H9 (cell line): ENCODE measurements at regions not wholly inside any gene's neighbourhood (a gene's known extent, or its start where the extent isn't known, plus 50 kb on each side); places are given as distances from the start of the nearest gene placed in this dataset.

Experiments used
- DNase-seq: peaks from one replicate; pipeline ENCODE4 v3.0.0-alpha.2; 2017
- H2AFZ ChIP-seq: one replicate; pipeline ENCODE4 v1.6.1; 2013; ENCODE audit warnings: mild to moderate bottlenecking, low read length, control low read depth, moderate library complexity
- H2AK5ac ChIP-seq: 2 replicates; pipeline ENCODE4 v1.6.1; 2013; ENCODE audit warnings: low read length, control low read depth, mixed read lengths; ENCODE audit not compliant: insufficient read length
- H2BK120ac ChIP-seq: one replicate; pipeline ENCODE4 v1.6.1; 2013; ENCODE audit warnings: low read depth, mild to moderate bottlenecking, low read length, control low read depth, inconsistent platforms; ENCODE audit not compliant: poor library complexity, severe bottlenecking
- H2BK12ac ChIP-seq: 2 replicates; pipeline ENCODE4 v1.6.1; 2013; ENCODE audit warnings: low read length, control low read depth, mixed read lengths, low read depth; ENCODE audit not compliant: insufficient read length
- H2BK15ac ChIP-seq: 2 replicates; pipeline ENCODE4 v1.6.1; 2013; ENCODE audit warnings: low read depth, low read length, control low read depth
- H2BK20ac ChIP-seq: one replicate; pipeline ENCODE4 v1.6.1; 2013; ENCODE audit warnings: low read depth, mild to moderate bottlenecking, low read length, control low read depth, inconsistent platforms; ENCODE audit not compliant: poor library complexity, severe bottlenecking
- H2BK5ac ChIP-seq: 2 replicates; pipeline ENCODE4 v1.6.1; 2013; ENCODE audit warnings: low read length, control low read depth, mixed read lengths; ENCODE audit not compliant: insufficient read length
- H3K14ac ChIP-seq: 2 replicates; pipeline ENCODE4 v1.6.1; 2013; ENCODE audit warnings: low read length, control low read depth; ENCODE audit not compliant: insufficient read depth
- H3K18ac ChIP-seq: 2 replicates; pipeline ENCODE4 v1.6.1; 2013; ENCODE audit warnings: low read depth, mild to moderate bottlenecking, mixed read lengths, low read length, control low read depth; ENCODE audit not compliant: insufficient read length
- H3K23ac ChIP-seq: 2 replicates; pipeline ENCODE4 v1.6.1; 2013; ENCODE audit warnings: low read length, control low read depth, mixed read lengths, low read depth; ENCODE audit not compliant: insufficient read length
- H3K23me2 ChIP-seq: 2 replicates; pipeline ENCODE4 v1.6.1; 2013; ENCODE audit warnings: low read depth, mild to moderate bottlenecking, mixed read lengths, low read length, control low read depth; ENCODE audit not compliant: insufficient read length, poor library complexity, severe bottlenecking
- H3K27ac ChIP-seq: 2 replicates; pipeline ENCODE4 v1.5.1; 2013; ENCODE audit warnings: low read length, control low read depth, mixed read lengths, low read depth; ENCODE audit not compliant: insufficient read length
- H3K27me3 ChIP-seq: 2 replicates; pipeline ENCODE4 v1.6.1; 2013; ENCODE audit warnings: low read length, control low read depth, inconsistent platforms; ENCODE audit not compliant: insufficient read depth
- H3K4ac ChIP-seq: 2 replicates; pipeline ENCODE4 v1.6.1; 2013; ENCODE audit warnings: low read depth, mild to moderate bottlenecking, control low read depth, inconsistent platforms, low read length, moderate library complexity
- H3K4me1 ChIP-seq: 2 replicates; pipeline ENCODE4 v1.6.1; 2013; ENCODE audit warnings: low read length, control low read depth, inconsistent platforms; ENCODE audit not compliant: insufficient read depth
- H3K4me2 ChIP-seq: 2 replicates; pipeline ENCODE4 v1.6.1; 2013; ENCODE audit warnings: low read length, control low read depth, mixed read lengths; ENCODE audit not compliant: insufficient read length, insufficient read depth
- H3K56ac ChIP-seq: 2 replicates; pipeline ENCODE4 v1.6.1; 2013; ENCODE audit warnings: low read depth, mild to moderate bottlenecking, mixed read lengths, low read length, control low read depth; ENCODE audit not compliant: insufficient read length
- H3K79me1 ChIP-seq: 2 replicates; pipeline ENCODE4 v1.6.1; 2013; ENCODE audit warnings: low read depth, mild to moderate bottlenecking, moderate library complexity, low read length, control low read depth, inconsistent platforms; ENCODE audit not compliant: insufficient read depth, poor library complexity, severe bottlenecking
- H3K79me2 ChIP-seq: 2 replicates; pipeline ENCODE4 v1.6.1; 2013; ENCODE audit warnings: low read length, control low read depth, inconsistent platforms; ENCODE audit not compliant: insufficient read depth
- H3K9ac ChIP-seq: 2 replicates; pipeline ENCODE4 v1.6.1; 2013; ENCODE audit warnings: low read length, control low read depth, mixed read lengths; ENCODE audit not compliant: insufficient read length; ENCODE audit errors: extremely low read depth
- H3K9me3 ChIP-seq: one replicate; pipeline ENCODE4 v1.6.1; 2013; ENCODE audit warnings: low read depth, low read length, inconsistent platforms; ENCODE audit not compliant: control insufficient read depth
- H3T11ph ChIP-seq: one replicate; pipeline ENCODE4 v1.6.1; 2013; ENCODE audit warnings: mild to moderate bottlenecking, low read length, control low read depth, inconsistent platforms
- H4K20me1 ChIP-seq: one replicate; pipeline ENCODE4 v1.6.1; 2013; ENCODE audit not compliant: control insufficient read depth, insufficient read length, insufficient read depth
- H4K5ac ChIP-seq: 2 replicates; pipeline ENCODE4 v1.6.1; 2013; ENCODE audit warnings: low read depth, mild to moderate bottlenecking, mixed read lengths, low read length, control low read depth; ENCODE audit not compliant: insufficient read length
- H4K8ac ChIP-seq: replicated peaks from 2 replicates; pipeline ENCODE4 v1.6.1; 2013; ENCODE audit warnings: low read length, control low read depth, mixed read lengths, low read depth; ENCODE audit not compliant: insufficient read length
- H4K91ac ChIP-seq: 2 replicates; pipeline ENCODE4 v1.6.1; 2013; ENCODE audit warnings: low read depth, mild to moderate bottlenecking, moderate library complexity, mixed read lengths, low read length, control low read depth; ENCODE audit not compliant: insufficient read length
- H3K27ac Mint-ChIP-seq, 3 experiments: 2 replicates in 2 of 3; 3 replicates in 1 of 3; pipeline ENCODE4 v1.8.0; 2020 to 2021; ENCODE audit warnings: mixed read lengths in 3 of 3, mild to moderate bottlenecking in 1 of 3, moderate library complexity in 1 of 3
- H3K27me3 Mint-ChIP-seq: 2 replicates; pipeline ENCODE4 v1.8.0; 2021; ENCODE audit warnings: low read depth, mild to moderate bottlenecking, moderate library complexity, mixed read lengths
- H3K36me3 Mint-ChIP-seq, 3 experiments: 2 replicates in 2 of 3; 3 replicates in 1 of 3; pipeline ENCODE4 v1.8.0; 2020 to 2021; ENCODE audit warnings: low read depth in 3 of 3, mixed read lengths in 3 of 3; ENCODE audit not compliant: insufficient read depth in 1 of 3
- H3K4me1 Mint-ChIP-seq, 2 experiments: 2 replicates each; pipeline ENCODE4 v1.8.0; 2020; ENCODE audit warnings: mixed read lengths in 2 of 2
- H3K4me3 Mint-ChIP-seq, 2 experiments: 2 replicates in 1 of 2; 3 replicates in 1 of 2; pipeline ENCODE4 v1.8.0; 2020 to 2021; ENCODE audit warnings: mild to moderate bottlenecking in 2 of 2, mixed read lengths in 2 of 2, moderate library complexity in 1 of 2
- H3K9me3 Mint-ChIP-seq, 2 experiments: 2 replicates in 1 of 2; 3 replicates in 1 of 2; pipeline ENCODE4 v1.8.0; 2020; ENCODE audit warnings: mild to moderate bottlenecking in 2 of 2, mixed read lengths in 2 of 2, moderate library complexity in 1 of 2
- CTCF ChIP-seq: fragments of 200-600 bp; sonication (generic); conservative IDR thresholded peaks from 3 replicates; pipeline ENCODE4 v1.8.0; 2021; ENCODE audit warnings: antibody characterized with exemption, mild to moderate bottlenecking
- WGBS: extraction: QIAGEN DNeasy Blood & Tissue Kit; methylation state at CpG from one replicate; pipeline ENCODE4 v1.1.7; 2013; ENCODE audit warnings: missing lambda C conversion rate, low lambda C conversion rate, mixed read lengths; ENCODE audit not compliant: insufficient read length; ENCODE audit errors: extremely low coverage; 5-methylcytosine and 5-hydroxymethylcytosine counted together

DNA sequence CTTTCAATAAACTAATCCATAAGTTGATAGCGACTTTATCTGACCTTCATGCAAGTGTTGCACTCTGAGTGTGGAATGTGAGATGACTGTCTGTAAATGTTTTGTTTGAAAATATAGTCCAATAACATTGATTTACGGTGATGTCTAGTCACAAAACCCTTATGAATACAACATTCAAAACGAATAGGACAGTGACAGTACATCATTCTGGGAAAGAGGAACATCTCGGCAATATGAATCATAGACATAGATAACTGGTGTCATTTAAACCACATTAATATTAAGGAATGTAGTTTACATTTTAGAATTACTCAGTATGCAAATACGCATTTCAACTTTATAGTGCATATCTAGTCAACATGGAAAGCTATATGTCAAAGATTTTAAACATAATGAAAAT lies 1311.6 kb upstream of the ADGRL4 start:
- Histone ChIP-seq H3K4me1 (no peaks in the 10 kb centered on the region), H2AK5ac (no peak overlapping the region), H3K79me2 (no peaks in the 10 kb centered on the region), H2BK20ac (no peak overlapping the region), H3K14ac (no peak overlapping the region), H3K27me3 (no peaks in the 10 kb centered on the region), H3K4me2 (no peak overlapping the region), H2BK15ac (no peak overlapping the region), H3K4ac (no peak overlapping the region), H4K8ac (no peak overlapping the region), H2AFZ (no peak overlapping the region), H3K9me3 (no peaks in the 10 kb centered on the region), H2BK5ac (no peak overlapping the region), H3K79me1 (no peaks in the 10 kb centered on the region), H3K9ac (no peak overlapping the region), H4K91ac (no peak overlapping the region), H4K5ac (no peak overlapping the region), H3K56ac (no peak overlapping the region), H4K20me1 (no peaks in the 10 kb centered on the region), H3K18ac (no peak overlapping the region), H2BK120ac (no peak overlapping the region), H2BK12ac (no peak overlapping the region), H3K27ac (no peak overlapping the region), H3T11ph (no peak overlapping the region), H3K23ac (no peak overlapping the region), H3K23me2 (no peaks in the 10 kb centered on the region)
- no peaks in the 10 kb centered on the region for H3K4me1 Mint-ChIP-seq
- H3K27ac Mint-ChIP-seq = no peak overlapping the region
- no peaks in the 10 kb centered on the region for H3K36me3 Mint-ChIP-seq
- no peaks in the 10 kb centered on the region for H3K9me3 Mint-ChIP-seq
- no peaks in the 10 kb centered on the region for H3K27me3 Mint-ChIP-seq
- no peak for TF ChIP-seq CTCF
- no peak overlapping the region for H3K4me3 Mint-ChIP-seq
- DNase-seq = no peak
- WGBS = no CpG with 5 or more reads among the region's 5 CpGs
